ENCODE measurements at regions not wholly inside any gene's neighbourhood (a gene's known extent, or its start where the extent isn't known, plus 50 kb on each side); places are given as distances from the start of the nearest gene placed in this dataset.

DNA sequence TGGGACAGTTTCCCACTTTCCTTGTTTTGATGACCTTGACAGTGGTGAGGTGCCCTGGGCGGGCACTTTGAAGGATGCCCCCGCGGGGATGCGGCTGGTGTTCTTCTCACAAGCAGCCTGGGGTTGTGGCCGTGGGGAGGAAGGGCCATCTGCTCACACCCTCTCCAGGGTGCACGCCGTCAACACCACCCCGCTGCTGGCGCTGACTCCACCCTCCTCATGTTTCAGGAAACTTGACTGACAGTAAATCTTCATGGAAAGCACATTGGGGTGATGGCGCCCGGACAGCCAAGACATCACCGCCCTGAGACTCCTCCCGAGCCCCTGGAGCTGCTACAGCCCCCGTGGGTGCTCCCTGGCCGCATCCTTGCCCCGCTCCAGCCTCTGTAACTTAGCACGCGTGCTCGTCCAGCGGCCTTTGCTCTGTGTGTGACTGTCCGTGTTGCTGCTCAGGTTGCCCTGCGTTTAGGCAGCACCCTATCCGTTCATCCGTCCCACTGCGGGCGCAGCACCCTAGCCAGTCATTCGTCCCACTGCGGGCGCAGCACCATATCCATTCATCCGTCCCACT, 150.2 kb upstream of the C14orf180 start:
- DNase-seq = no peak
- TF ChIP-seq, protein P1, sequence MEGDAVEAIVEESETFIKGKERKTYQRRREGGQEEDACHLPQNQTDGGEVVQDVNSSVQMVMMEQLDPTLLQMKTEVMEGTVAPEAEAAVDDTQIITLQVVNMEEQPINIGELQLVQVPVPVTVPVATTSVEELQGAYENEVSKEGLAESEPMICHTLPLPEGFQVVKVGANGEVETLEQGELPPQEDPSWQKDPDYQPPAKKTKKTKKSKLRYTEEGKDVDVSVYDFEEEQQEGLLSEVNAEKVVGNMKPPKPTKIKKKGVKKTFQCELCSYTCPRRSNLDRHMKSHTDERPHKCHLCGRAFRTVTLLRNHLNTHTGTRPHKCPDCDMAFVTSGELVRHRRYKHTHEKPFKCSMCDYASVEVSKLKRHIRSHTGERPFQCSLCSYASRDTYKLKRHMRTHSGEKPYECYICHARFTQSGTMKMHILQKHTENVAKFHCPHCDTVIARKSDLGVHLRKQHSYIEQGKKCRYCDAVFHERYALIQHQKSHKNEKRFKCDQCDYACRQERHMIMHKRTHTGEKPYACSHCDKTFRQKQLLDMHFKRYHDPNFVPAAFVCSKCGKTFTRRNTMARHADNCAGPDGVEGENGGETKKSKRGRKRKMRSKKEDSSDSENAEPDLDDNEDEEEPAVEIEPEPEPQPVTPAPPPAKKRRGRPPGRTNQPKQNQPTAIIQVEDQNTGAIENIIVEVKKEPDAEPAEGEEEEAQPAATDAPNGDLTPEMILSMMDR (IDR thresholded peaks at IDR 0.05; ENCODE audit: borderline replicate concordance, extremely low read depth, low read length, poor library complexity, severe bottlenecking) = no peak
- no peak for TF ChIP-seq EZH2 (IDR thresholded peaks at IDR 0.05; ENCODE audit: borderline replicate concordance, low read depth, low read length, severe bottlenecking)
- Histone ChIP-seq H3K9me3 (ENCODE audit: insufficient read depth, low read length, severe bottlenecking) (no peaks in the 10 kb centered on the region), H3K4me1 (ENCODE audit: insufficient read depth, low read length) (no peaks in the 10 kb centered on the region), H2AFZ (ENCODE audit: low read depth, low read length) (no peak overlapping the region), H3K9ac (ENCODE audit: low read depth, low read length) (no peak overlapping the region), H3K4me3 (ENCODE audit: low read depth in 1 of 2, low read length in 2 of 2) (no peak overlapping the region), H3K27me3 (ENCODE audit: insufficient read depth, low read length, poor library complexity) (no peaks in the 10 kb centered on the region), H3K27ac (ENCODE audit: low read length) (no peak overlapping the region), H3K36me3 (ENCODE audit: insufficient read depth, low read length) (no peaks in the 10 kb centered on the region), H3K79me2 (ENCODE audit: insufficient read depth, low read length) (no peaks in the 10 kb centered on the region), H3K4me2 (ENCODE audit: insufficient read depth, low read length) (no peak overlapping the region), H4K20me1 (ENCODE audit: insufficient read depth, low read length) (no peaks in the 10 kb centered on the region; the same call in 1 of the 2 replicates)
- ATAC-seq (ENCODE audit: insufficient read depth, low read depth) = no peak

DNA sequence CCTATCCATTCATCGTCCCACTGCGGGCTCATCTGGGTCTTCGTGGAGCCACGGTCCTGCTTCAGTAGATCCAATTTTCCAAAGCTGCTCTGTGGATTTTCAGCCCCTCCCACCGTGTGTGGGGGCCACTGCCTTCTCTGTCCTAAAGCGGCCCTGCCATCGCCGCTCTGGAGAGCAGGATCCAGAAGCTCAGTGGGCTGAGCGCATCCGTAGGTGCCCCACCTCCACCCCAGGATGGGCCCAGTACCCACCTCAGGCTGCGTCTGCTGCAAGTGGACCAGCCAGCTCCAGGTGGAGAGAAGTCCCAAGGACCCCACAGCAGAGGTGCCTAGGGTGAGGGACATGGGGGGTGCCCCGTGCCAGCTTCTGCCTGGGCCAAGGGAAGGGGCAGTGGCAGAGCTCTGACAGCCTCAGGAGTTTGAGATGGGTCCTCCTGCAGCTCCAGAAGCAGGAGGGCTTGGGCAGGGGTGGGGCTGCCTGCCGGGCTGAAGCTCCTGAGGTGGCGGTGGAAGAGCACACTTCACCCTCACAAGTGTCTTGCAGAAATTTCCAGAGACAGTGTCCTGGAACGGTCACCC, 148.1 kb upstream of the C14orf180 start:
- Histone ChIP-seq H2AFZ (ENCODE audit: low read depth, low read length) (no peak overlapping the region), H3K27ac (ENCODE audit: low read length) (no peak overlapping the region), H3K4me1 (ENCODE audit: insufficient read depth, low read length) (no peaks in the 10 kb centered on the region), H3K27me3 (ENCODE audit: insufficient read depth, low read length, poor library complexity) (no peaks in the 10 kb centered on the region), H3K36me3 (ENCODE audit: insufficient read depth, low read length) (no peaks in the 10 kb centered on the region), H3K9me3 (ENCODE audit: insufficient read depth, low read length, severe bottlenecking) (no peaks in the 10 kb centered on the region), H3K4me2 (ENCODE audit: insufficient read depth, low read length) (no peak overlapping the region), H3K4me3 (ENCODE audit: low read depth in 1 of 2, low read length in 2 of 2) (no peak overlapping the region), H4K20me1 (ENCODE audit: insufficient read depth, low read length) (no peaks in the 10 kb centered on the region; the same call in 1 of the 2 replicates), H3K79me2 (ENCODE audit: insufficient read depth, low read length) (no peaks in the 10 kb centered on the region), H3K9ac (ENCODE audit: low read depth, low read length) (no peak overlapping the region)
- no peak for DNase-seq
- TF ChIP-seq, protein P1 (IDR thresholded peaks at IDR 0.05; ENCODE audit: borderline replicate concordance, extremely low read depth, low read length, poor library complexity, severe bottlenecking) = no peak
- TF ChIP-seq EZH2 (IDR thresholded peaks at IDR 0.05; ENCODE audit: borderline replicate concordance, low read depth, low read length, severe bottlenecking) = no peak
- no peak for ATAC-seq (ENCODE audit: insufficient read depth, low read depth)

DNA sequence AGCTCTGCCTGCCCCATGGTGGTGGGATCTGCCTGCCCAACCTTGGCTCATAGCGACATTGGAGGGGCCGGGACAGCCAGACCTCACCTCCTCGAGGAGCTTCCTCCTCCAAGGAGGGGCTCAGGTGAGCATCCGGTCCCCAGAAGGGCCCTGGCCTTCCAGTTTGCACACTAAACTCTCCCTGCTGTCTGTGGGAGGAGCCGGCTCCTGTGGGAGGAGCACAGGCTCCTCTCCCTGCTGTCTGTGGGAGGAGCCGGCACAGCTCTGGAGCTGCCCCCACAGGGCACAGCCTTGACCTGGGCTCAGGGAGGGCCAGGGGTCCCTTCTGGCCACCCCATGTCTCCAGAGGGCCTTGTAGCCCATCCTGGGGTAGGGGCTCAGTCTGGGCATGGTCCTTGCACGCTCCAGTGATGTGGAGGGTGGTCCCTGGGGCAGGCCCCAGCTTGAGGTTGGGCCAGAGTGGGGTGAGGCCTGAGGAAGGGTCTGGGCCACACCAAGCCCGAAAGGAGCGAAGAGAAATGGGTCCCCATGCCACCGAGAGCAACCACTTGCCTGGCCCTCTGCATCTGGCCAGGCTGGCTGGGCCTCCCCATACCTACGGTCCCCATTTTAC, 147.5 kb upstream of the C14orf180 start:
- no peaks in the 10 kb centered on the region for H3K79me2 ChIP-seq (ENCODE audit: insufficient read depth, low read length)
- no peak overlapping the region for H3K4me3 ChIP-seq (ENCODE audit: low read depth in 1 of 2, low read length in 2 of 2)
- no peaks in the 10 kb centered on the region for H3K4me1 ChIP-seq (ENCODE audit: insufficient read depth, low read length)
- TF ChIP-seq EZH2 (IDR thresholded peaks at IDR 0.05; ENCODE audit: borderline replicate concordance, low read depth, low read length, severe bottlenecking) = no peak
- TF ChIP-seq, protein P1 (IDR thresholded peaks at IDR 0.05; ENCODE audit: borderline replicate concordance, extremely low read depth, low read length, poor library complexity, severe bottlenecking) = no peak
- H2AFZ ChIP-seq (ENCODE audit: low read depth, low read length) = no peak overlapping the region
- H3K4me2 ChIP-seq (ENCODE audit: insufficient read depth, low read length) = no peak overlapping the region
- H3K27me3 ChIP-seq (ENCODE audit: insufficient read depth, low read length, poor library complexity) = no peaks in the 10 kb centered on the region
- no peak overlapping the region for H3K9ac ChIP-seq (ENCODE audit: low read depth, low read length)
- H3K36me3 ChIP-seq (ENCODE audit: insufficient read depth, low read length) = no peaks in the 10 kb centered on the region
- ATAC-seq (ENCODE audit: insufficient read depth, low read depth) = no peak
- no peak overlapping the region for H3K27ac ChIP-seq (ENCODE audit: low read length)
- no peak for DNase-seq
- no peaks in the 10 kb centered on the region; the same call in 1 of the 2 replicates for H4K20me1 ChIP-seq (ENCODE audit: insufficient read depth, low read length)
- H3K9me3 ChIP-seq (ENCODE audit: insufficient read depth, low read length, severe bottlenecking) = no peaks in the 10 kb centered on the region
